Activated naive CD8-positive, alpha-beta T cell (primary cell): ENCODE measurements at regions not wholly inside any gene's neighbourhood (a gene's known extent, or its start where the extent isn't known, plus 50 kb on each side); places are given as distances from the start of the nearest gene placed in this dataset.

Experiments used
- H3K27ac Mint-ChIP-seq: one replicate; pipeline ENCODE4 v1.8.0; 2021; ENCODE audit warnings: mixed read lengths
- H3K27me3 Mint-ChIP-seq: one replicate; pipeline ENCODE4 v1.8.0; 2021; ENCODE audit warnings: mixed read lengths
- H3K36me3 Mint-ChIP-seq: one replicate; pipeline ENCODE4 v1.8.0; 2021; ENCODE audit warnings: mixed read lengths
- H3K4me1 Mint-ChIP-seq: one replicate; pipeline ENCODE4 v1.8.0; 2021; ENCODE audit warnings: low read depth, mixed read lengths
- H3K4me3 Mint-ChIP-seq: one replicate; pipeline ENCODE4 v1.8.0; 2021; ENCODE audit warnings: mild to moderate bottlenecking, mixed read lengths
- H3K9me3 Mint-ChIP-seq: one replicate; pipeline ENCODE4 v1.8.0; 2021; ENCODE audit warnings: low read depth, mixed read lengths

DNA sequence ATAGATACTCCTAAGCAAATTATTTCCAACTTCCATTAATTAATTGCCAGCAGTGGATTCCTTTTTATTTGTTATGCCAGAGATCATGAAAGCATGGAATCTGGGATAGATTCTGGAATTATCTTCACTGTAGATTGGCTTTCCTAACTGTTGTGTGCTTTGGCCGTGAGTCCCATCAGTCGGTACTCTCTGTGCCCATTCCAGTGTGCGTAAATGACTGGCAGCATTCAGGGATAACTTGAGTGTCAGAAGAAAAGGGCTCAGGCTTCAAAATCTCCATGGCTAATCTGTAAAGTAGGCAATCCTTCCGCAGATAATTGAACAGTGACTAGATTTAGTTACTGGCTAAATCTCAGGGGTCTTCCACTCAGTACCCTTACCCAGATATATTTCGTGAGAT is 76.8 kb upstream of the TMEM164 start:
- Mint-ChIP-seq H3K27ac (no peak overlapping the region), H3K9me3 (no peaks in the 10 kb centered on the region), H3K27me3 (no peaks in the 10 kb centered on the region), H3K4me3 (no peak overlapping the region), H3K4me1 (no peaks in the 10 kb centered on the region), H3K36me3 (no peaks in the 10 kb centered on the region)

DNA sequence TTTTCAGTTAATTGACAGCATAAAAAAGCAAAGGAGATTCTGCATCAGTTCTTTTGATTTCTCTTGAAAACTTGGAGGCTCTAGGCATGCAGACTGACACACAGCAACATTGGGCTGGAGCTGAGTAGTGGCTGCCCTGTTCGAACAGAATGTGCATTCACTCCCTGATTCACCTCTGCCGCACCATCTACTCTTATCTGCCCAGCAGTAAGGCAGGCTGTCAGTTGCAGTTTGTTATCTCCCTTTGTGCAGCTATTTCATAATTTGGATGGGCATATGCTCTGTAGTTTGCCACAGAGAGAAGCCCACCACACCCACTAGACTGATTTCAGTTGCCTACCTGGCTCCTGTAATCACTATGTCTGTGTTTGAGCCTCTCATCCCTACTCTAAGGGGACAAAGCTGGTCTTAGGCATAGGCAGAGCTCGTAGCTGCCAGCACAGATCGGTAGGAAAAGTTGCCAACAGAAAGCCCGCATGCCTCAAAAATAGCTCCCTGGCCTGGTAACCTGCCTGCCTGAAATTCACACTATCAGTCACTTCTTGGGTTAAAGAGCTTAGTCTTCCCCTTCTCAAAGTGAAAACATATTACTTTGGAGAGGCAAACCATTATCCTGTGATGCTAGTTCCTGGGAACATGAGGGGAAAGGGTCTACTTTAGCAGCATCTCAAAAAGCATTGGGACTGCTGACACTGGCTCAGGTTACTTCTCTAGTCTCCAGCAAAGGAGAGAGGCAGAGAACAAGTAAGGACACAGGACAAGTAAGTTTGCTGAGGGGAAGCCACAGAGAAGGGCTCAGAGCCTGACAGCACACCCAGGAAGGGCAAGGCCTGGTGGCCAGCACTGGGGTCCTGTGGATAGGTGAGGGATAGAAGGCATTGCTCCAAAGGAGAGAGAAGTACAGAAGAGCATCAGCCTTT is 75.9 kb upstream of the TMEM164 start:
- H3K27ac Mint-ChIP-seq, result no peak overlapping the region
- no peaks in the 10 kb centered on the region for H3K36me3 Mint-ChIP-seq
- no peaks in the 10 kb centered on the region for H3K27me3 Mint-ChIP-seq
- no peaks in the 10 kb centered on the region for H3K4me1 Mint-ChIP-seq
- no peak overlapping the region for H3K4me3 Mint-ChIP-seq
- H3K9me3 Mint-ChIP-seq, result no peaks in the 10 kb centered on the region

DNA sequence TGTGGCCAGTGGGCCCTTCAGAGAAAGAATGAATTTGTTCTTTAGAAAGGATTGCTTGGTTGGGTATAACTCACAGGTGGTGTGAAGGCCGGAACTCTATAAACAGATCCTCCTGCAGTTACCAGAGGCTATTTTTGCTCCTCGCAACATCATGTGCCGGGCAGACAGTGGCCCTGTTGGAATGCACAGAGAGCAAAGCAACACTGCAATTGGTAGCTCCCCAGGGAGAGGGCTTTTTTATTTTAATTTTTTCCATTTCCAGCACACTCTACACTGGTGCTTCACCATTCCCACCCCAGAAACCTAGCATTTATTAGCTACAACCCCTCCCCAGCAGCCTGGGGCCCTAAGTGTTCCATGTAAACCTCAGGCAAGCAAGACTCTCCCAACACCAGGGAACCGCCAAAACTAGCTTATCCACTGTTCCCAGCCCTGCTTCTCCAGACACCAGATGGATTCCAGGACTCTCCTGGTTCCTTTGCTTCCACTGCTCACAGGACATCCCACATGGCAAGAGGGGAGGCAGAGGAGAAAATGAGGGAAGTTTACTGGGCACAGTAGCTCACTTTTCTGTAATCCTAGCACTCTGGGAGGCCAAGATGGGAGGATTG is 75.1 kb upstream of the TMEM164 start:
- Mint-ChIP-seq H3K4me1 (no peaks in the 10 kb centered on the region), H3K27me3 (no peaks in the 10 kb centered on the region), H3K36me3 (no peaks in the 10 kb centered on the region), H3K4me3 (no peak overlapping the region), H3K9me3 (no peaks in the 10 kb centered on the region), H3K27ac (no peak overlapping the region)

DNA sequence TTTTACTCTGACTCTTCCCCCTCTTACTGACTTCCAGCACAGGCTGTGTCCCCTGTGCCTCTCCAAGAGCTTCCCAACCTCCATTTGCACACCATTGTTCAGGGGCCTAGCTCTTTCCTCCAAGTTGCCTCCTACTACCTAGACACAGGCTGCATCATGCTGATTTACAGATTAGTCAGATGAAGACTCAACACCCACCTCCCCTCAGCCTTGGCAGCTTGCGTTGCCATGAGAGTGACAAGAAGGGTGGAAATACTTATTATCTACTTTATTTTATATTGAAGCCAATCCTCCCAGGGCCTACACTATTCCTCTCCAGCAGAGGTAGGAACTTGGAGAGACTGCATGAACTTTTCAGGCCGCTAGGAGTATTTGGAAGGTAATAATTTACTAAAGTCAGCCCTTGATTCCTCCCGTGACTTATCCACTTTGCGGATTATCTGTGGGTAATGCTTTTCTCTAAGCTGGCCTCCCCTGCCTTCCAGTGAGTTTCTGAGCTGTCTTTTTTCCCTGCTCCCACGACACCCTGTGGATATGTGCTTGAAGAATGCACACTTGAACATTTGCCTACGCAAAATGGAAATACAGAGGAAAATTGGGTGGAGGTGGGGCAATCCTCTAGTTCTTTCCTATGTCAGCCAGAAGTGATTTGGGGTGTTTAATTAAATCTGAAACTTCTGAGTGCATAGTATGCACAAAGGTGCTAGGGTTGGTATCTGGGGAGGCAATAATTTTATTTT is 74.1 kb upstream of the TMEM164 start:
- H3K27me3 Mint-ChIP-seq, result no peaks in the 10 kb centered on the region
- H3K27ac Mint-ChIP-seq, result no peak overlapping the region
- H3K4me1 Mint-ChIP-seq, result no peaks in the 10 kb centered on the region
- H3K36me3 Mint-ChIP-seq, result no peaks in the 10 kb centered on the region
- no peaks in the 10 kb centered on the region for H3K9me3 Mint-ChIP-seq
- H3K4me3 Mint-ChIP-seq, result no peak overlapping the region

DNA sequence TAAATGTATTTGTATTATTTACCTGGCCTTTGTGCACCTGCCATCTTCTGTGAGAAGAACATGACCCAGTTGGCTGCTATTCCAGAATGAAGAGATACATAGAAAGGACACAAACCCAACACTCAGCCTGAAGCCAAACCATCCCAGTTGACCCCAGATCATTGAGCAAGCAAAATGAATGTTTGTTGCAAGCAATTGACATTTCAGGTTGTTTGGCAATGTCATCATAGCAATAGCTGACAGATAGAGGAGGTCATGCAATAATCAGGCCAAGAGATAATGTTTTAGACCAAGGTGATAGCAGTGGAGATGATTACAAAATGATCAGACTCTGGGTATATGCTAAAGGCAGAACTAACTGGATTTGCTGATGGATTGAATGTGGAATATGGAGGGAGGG is 71.2 kb upstream of the TMEM164 start:
- H3K27ac Mint-ChIP-seq, result no peak overlapping the region
- no peaks in the 10 kb centered on the region for H3K9me3 Mint-ChIP-seq
- no peaks in the 10 kb centered on the region for H3K27me3 Mint-ChIP-seq
- no peaks in the 10 kb centered on the region for H3K4me1 Mint-ChIP-seq
- no peaks in the 10 kb centered on the region for H3K36me3 Mint-ChIP-seq
- H3K4me3 Mint-ChIP-seq, result no peak overlapping the region

DNA sequence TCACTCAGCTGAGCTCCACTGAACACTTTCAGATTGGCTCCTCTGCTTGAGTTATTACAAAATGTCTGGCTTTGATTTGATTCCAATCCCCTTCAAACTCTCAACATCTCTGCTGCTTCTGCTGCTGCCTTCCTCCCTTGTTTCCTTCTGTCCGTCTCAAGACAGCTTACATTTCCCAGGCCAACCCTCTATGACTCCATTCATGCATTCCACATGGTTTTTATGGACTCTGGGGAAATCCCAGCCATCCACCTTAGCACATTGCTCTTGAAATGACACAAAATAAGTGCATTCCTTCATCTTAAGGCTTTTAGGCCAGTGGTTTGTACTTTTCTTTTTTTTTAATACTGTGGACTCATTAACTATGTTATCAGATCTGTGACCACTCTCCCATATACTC is 68.5 kb upstream of the TMEM164 start:
- Mint-ChIP-seq H3K27ac (no peak overlapping the region), H3K4me1 (no peaks in the 10 kb centered on the region), H3K27me3 (no peaks in the 10 kb centered on the region), H3K36me3 (no peaks in the 10 kb centered on the region), H3K4me3 (no peak overlapping the region), H3K9me3 (no peaks in the 10 kb centered on the region)

DNA sequence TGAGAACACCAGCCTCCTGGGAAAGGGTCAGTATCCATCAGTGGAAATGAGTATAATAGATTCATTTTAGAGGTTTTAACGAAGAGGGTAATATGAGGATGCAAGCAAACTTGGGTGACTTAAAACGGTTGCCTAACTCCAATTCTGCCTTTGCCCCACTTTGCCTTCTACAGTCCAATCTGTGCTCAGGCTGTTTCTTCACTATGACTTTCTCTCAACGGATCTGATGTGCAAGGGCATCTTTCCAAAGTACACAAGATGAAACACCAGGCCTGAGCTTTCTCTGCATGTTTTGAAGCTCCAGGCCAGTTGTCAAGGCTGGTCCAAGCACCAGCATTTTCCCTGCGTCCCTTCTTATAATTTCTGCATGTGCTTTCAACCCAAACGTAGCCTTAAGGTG is 68.0 kb upstream of the TMEM164 start:
- no peaks in the 10 kb centered on the region for H3K4me1 Mint-ChIP-seq
- H3K27ac Mint-ChIP-seq, result no peak overlapping the region
- H3K27me3 Mint-ChIP-seq, result no peaks in the 10 kb centered on the region
- H3K9me3 Mint-ChIP-seq, result no peaks in the 10 kb centered on the region
- no peaks in the 10 kb centered on the region for H3K36me3 Mint-ChIP-seq
- H3K4me3 Mint-ChIP-seq, result no peak overlapping the region

DNA sequence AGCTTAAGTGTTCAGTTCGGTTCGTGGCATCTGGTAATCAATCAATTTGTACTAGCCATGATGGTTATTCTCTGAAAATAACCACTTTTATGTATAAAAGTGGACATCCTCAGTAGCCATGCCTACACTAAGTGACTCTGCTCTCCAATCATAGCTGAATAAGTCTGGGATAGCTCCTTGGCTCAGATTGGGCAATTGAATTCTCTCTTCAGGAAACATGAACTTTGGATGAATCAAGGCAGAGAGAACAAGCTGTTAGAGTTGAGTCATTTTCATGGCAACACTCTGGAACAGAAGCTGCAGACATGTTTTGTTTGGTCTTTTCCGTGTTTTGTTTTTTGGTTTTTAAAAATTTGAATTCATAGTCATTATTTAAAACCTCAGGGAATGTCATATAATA is 66.8 kb upstream of the TMEM164 start:
- Mint-ChIP-seq H3K36me3 (no peaks in the 10 kb centered on the region), H3K4me1 (no peaks in the 10 kb centered on the region), H3K27me3 (no peaks in the 10 kb centered on the region), H3K4me3 (no peak overlapping the region), H3K9me3 (no peaks in the 10 kb centered on the region), H3K27ac (no peak overlapping the region)

DNA sequence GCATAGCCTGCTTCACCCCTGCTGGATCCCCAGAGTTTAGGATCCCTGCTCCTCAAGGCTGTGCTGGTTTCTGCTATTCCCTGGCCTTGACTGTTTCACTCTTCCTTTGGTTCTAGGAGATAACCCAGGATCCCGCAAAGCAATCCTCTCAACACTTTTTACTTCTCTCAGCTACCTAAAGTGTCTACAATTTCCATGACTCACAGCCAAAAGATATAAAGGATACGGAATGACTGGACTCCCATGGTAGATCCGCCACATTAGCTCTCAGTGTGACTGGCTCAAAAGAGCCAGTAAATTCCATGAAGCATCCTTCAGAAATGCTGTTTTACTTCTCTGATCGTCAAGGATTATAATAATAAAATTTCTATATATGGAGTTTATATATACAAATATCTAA is 66.3 kb upstream of the TMEM164 start:
- Mint-ChIP-seq H3K4me3 (no peak overlapping the region), H3K36me3 (no peaks in the 10 kb centered on the region), H3K27ac (no peak overlapping the region), H3K4me1 (no peaks in the 10 kb centered on the region), H3K9me3 (no peaks in the 10 kb centered on the region), H3K27me3 (no peaks in the 10 kb centered on the region)

DNA sequence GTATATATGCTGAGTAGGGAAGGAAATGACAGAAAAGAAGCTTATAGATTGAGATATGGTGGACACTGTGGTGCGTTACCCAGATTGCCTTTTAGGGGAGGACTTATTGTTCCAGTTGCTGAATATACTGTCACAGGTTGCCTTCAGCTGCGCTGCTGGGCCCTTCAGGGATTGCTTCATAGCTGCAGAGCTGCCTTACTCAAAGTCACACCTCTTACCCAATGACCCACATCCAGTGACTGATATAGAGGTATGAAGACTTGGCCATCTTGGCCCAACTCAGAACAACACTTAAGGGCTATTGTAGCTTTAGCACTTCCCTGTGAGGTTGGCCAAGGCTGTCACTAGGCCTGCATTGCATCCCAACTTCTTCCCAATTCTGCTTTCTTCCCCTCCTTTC is 63.4 kb upstream of the TMEM164 start:
- H3K27me3 Mint-ChIP-seq, result no peaks in the 10 kb centered on the region
- no peak overlapping the region for H3K4me3 Mint-ChIP-seq
- H3K4me1 Mint-ChIP-seq, result no peaks in the 10 kb centered on the region
- H3K36me3 Mint-ChIP-seq, result no peaks in the 10 kb centered on the region
- H3K27ac Mint-ChIP-seq, result no peak overlapping the region
- H3K9me3 Mint-ChIP-seq, result no peaks in the 10 kb centered on the region

DNA sequence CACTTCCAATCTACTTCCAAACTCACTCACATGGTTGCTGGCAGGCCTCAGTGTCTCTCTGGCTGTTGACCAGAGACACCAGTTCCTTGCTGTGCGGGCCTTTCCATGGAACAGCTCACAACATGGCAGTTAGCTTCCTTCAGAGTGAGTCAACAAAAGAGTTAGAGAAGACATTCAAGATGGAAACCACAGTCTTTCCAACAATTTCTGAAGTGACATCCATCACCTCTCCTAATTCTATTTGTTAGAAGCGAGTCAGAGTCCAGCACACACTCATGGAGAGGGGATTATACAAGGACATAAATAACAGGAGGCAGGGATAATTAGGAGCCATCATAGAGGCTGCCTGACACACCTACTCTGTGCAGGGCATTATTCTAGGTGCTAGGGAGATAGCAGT is 62.5 kb upstream of the TMEM164 start:
- no peak overlapping the region for H3K27ac Mint-ChIP-seq
- H3K9me3 Mint-ChIP-seq, result no peaks in the 10 kb centered on the region
- no peaks in the 10 kb centered on the region for H3K36me3 Mint-ChIP-seq
- no peak overlapping the region for H3K4me3 Mint-ChIP-seq
- H3K4me1 Mint-ChIP-seq, result no peaks in the 10 kb centered on the region
- no peaks in the 10 kb centered on the region for H3K27me3 Mint-ChIP-seq

DNA sequence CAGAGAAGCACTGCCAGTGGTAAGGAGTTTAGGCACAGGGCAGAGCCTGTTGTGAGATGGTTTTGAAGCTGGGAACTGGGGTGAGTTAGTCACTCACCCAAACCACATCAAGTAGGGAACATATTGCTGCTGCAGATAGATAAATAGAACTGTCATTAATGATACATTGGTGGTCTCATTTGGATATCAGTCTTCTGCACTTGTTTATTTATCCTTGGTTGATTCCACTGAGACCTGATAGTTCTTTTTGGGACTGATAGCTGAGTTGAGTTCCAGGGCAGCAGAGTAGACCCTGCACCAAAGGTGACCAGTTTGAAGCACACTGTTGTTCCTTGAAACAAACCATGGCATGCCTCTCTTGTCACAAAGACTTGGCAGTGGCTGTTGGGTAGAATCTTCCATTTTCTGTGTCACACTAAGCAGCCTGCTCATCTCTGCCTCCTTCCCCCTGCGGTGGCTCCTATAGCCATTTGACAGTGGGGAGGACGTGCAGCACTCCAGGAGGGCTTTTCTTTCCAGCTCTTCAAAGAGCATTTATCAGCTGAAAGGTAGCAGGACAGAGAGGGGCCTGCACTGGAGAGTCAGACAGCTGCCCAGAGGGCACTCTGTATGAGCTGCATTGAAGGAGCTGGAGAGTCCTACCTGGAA is 59.7 kb upstream of the TMEM164 start:
- Mint-ChIP-seq H3K4me1 (no peaks in the 10 kb centered on the region), H3K27ac (no peak overlapping the region), H3K36me3 (no peaks in the 10 kb centered on the region), H3K4me3 (no peak overlapping the region), H3K9me3 (no peaks in the 10 kb centered on the region), H3K27me3 (no peaks in the 10 kb centered on the region)

DNA sequence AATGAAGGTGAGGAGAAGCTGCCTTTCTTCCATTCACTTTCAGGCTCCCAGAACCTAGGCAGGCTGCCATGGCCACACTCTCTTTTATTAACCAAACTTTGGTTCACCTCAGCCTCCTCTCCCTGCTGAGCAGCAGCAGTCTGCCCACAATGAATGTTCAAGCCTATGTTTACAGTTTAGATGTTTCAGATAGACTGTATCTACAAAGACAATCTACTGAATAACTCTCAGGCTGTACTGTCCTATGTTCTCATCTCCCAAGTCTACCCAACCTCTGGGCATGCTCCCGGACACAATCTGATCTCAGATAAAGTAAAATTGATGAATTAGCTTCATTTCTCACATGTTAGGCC is 59.2 kb upstream of the TMEM164 start:
- H3K27ac Mint-ChIP-seq, result no peak overlapping the region
- H3K9me3 Mint-ChIP-seq, result no peaks in the 10 kb centered on the region
- H3K27me3 Mint-ChIP-seq, result no peaks in the 10 kb centered on the region
- no peaks in the 10 kb centered on the region for H3K36me3 Mint-ChIP-seq
- no peak overlapping the region for H3K4me3 Mint-ChIP-seq
- H3K4me1 Mint-ChIP-seq, result no peaks in the 10 kb centered on the region

DNA sequence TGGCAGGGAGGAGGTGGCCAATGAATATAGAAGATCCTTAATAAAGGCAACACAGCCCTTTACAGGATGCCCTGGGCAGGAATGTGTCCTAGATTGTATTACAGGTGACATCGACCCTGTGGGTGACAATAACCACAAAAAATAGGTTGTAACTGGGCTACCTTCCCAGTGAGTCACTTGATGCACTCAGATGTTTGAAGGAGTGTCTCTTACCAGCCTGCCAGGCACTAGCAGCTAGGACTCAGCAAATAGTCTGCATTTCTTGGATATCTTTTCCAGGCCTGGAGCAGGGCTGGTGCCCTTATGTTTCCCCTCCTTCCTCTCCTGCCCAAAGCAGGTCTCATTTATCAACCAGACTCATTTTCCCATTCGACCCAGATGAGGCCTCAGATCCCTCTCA is 50.9 kb upstream of the TMEM164 start:
- Mint-ChIP-seq H3K27me3 (no peaks in the 10 kb centered on the region), H3K4me1 (peaks cover 1% of the 10 kb centered on the region), H3K9me3 (no peaks in the 10 kb centered on the region), H3K36me3 (no peaks in the 10 kb centered on the region), H3K4me3 (no peak overlapping the region), H3K27ac (no peak overlapping the region)
